GM18873 (cell line): ENCODE measurements at regions not wholly inside any gene's neighbourhood (a gene's known extent, or its start where the extent isn't known, plus 50 kb on each side); places are given as distances from the start of the nearest gene placed in this dataset.

Experiments
- ATAC-seq: cut with Tn5 transposase; IDR thresholded peaks from one replicate; pipeline ENCODE4 v1.9.1; 2021; ENCODE audit warnings: mild to moderate bottlenecking, moderate library complexity, moderate number of reproducible peaks; ENCODE audit not compliant: unreplicated experiment, low FRiP score

DNA sequence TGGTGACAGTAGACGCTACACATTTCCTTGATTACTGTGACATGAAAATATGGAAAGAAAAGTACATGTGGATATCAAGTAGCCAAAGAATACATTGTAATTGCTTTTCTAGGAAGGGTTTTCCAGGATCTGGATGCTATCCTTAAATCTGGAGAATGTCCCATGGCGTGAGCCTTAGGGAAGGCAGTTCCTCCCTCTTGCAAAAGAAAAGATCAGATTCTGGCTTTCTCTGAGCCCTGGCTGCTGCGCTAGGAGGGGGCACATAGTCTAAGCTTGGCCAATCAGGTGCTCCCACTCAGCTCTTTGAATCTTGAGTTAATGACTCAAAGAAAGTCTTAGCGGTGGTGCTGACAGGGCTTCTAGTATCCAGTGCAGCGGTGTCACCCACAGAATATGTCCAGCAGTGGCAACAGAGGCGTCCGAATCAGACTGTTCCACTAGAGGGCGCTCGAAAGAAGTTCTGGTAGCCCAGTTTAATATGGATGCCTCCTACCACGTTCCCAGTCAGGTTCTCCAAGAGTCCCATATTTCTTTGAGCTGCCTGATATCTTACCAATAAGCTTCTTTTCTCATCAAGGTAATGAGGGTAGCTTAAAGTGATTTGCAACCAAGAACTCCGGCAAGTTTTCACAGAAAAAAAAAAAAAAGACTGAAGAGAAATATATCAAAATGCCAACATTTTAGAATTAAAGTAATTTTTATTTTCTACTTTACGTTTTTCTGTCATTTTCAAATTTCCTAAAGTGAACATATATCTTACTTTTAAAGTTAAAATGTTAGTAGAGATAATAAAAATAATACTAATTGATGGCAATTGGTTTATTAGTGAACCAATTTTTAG is 213.4 kb upstream of the S100G start:
- peak; percentile 62 for ATAC-seq

DNA sequence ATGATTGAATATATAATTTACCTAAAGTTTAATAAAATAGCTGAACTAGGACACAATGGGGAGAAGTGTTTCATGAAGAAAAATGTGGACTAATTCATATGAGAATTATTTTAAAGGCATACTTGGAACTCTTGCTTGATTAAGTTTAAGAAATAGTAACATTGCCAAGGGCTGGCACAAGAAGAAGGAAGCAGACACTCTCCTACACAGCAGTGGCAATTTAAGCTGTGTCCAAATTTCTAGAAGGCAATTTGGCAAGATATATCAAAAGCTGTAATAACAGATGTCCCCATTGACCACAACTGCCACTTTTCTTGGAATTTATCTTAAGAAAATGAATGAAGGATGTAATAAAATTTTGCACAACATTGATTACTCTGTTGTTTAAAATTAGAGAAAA is 209.5 kb upstream of the S100G start:
- no peak for ATAC-seq

DNA sequence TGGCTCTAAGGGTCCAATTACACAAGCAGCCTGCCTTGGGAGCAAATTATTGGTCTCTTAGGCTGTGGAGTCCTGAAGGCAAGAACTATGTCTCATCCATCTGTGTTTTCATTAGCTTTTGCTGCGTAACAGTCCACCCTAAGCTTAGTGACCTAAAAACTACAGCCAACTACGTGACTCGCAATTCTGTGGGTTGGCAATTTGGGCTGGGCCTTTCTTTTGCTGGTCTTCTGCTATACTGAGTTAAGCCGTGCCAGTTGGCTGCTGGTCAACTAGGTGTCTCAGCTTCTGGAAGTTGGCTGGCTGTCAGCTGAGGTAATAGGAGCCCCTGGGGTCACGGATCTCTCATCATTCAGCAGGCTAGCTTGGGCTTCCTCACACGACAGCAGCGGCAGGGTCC is 205.6 kb upstream of the S100G start:
- ATAC-seq: no peak

DNA sequence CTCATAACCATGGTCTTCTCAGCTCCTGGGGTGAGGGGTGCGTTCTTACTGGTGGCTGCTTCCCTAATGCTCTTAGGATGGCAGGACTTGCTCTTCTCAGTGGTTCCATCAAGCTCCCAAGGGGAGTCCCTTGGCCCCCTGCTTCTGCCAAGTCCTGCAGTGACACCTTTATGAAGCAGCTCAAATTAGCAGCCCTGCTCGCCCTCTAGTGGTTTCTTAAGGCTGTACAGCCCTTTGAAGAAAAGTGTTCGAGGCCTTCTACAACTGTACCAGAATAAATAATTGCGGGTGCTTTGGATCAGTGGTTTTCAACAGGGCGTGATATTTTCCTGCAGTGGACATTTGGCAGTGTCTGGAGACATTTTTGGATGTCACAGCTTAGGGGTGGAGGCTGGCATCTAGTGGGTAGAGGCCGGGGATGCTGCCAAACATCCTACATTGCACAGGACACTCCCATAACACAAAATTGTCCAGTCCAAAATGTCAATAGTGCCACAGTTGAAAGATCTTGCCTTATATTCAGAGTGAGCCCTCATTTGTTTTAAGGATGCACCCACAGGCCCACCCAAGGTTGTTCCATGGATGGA is 204.7 kb upstream of the S100G start:
- ATAC-seq: no peak

DNA sequence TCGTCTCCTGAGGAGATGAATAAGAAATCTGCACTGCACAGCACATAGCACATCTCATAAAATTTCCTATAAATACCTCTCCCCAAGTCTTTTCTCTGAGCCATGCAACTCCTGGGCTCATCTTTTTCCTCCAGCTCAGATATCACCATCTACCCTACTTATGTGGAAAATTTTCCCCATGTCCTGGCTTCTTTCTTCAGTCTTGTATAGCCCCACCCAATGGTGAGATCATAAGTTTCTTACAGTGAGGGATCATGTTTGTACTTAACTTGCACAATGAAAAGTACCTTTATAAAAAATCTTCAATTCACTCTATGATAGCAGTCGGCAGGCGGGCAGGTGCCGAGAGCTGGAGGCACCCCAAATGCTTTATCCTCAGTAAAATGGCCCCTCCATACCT is 198.6 kb upstream of the S100G start:
- ATAC-seq: no peak

DNA sequence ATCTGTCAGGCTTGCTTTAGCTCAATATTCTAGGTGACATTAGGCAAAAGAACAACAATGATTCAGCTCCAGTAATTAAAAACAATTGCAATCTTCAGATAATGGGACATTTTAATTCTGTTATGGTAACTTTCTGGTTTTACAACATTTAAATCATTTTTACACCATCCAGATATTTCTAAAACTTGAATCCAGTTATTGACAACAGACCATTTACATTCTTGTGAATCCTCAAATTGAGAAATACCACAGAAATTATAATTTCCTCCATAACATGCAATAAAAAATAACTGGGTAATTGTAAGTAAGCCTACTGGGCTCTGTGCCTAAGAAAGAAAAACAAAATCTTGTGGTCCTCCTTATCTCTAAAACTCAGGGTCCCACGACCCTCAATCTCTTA is 195.0 kb upstream of the S100G start:
- ATAC-seq: no peak

DNA sequence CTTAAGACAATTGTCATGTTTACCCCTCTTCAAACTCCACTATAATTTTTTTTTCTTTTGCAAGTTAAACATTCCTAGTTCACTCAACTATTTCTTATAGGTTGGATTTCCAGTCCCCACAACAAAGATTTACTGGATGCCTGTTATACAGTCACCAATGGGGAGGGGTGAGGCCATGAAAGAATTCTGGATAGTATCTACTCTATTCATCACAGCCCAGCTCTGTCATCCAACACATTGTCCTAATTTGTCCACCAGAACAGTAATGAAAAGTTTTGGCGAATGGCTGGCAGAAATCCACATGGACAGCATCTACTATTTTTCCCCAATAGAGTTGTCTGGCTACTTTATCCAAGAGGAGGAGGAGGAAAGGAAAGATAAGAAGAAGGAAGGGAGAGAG is 192.7 kb upstream of the S100G start:
- no peak for ATAC-seq

DNA sequence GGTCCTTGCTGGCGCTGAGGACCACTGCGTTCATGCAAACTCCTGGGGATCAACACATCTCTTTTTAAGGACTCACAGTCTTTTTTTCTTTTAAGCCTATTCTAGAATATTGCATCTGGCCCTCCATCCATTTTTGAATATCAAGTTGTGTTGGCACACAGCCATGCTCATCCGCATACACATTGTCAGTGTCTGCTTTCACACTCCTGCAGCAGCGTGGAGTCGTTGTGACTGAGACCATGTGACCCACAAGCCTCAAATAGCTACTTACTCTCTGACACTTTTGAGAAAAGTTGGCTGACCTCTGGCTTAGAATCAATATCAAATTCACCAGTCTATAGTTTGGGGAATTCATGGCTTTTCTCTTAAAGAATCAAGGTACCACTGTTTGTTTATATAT is 191.8 kb upstream of the S100G start:
- ATAC-seq: no peak

DNA sequence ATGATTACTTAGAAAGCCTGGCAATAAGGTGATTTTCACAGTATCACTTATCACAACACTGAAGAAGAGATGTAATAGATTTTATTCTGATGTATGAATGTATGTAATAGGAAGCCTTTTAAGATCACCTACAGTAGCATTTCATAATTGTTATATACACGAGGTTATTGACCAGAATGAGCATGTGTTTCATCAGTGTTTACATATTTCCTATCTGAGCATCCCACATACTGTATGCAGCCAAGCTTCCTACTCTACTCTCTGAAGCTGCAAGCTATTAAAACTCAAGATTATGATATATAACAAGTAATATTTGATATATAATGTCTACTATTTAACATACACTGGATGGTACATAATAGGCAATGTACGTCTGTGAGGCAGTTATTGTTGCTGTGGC is 190.9 kb upstream of the S100G start:
- no peak for ATAC-seq

DNA sequence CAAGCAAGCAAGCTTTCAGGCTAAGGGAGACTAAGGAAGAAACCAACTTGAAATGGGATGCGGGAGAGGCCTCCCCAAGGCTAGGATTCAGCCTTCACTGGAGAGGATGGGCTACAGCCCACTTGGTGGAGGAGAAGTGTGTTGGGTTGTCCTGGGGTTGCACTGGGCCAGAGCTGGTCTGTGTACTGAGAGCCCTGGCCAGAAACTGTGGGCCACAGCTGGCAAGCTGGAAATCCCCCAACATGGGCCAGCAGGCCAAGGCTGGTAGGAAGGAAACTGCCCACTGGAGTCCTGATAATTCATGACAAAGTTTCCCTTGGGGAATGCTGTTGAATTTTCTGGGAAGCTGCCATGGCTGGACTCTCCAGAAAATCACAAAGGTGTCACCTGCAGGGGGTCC is 188.0 kb upstream of the S100G start:
- ATAC-seq: no peak

DNA sequence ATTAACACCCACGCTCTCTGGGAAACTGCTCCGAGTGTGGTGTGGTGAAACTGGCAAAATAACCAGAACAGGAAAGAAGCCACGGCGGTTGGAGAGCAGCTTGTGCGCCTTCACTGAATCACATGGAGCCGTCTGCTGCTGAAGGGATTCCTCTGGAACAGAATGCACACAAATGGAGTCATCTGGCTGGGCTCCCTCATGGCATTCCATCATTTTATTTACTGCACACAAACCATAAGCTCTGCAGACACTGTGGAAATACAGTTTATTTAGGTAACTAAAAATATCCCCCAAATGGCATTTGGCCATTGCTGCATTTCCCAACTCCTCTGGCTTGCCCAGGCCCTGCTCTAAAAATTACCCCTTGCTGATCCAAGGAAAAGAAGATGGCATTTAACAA is 187.0 kb upstream of the S100G start:
- ATAC-seq: no peak

DNA sequence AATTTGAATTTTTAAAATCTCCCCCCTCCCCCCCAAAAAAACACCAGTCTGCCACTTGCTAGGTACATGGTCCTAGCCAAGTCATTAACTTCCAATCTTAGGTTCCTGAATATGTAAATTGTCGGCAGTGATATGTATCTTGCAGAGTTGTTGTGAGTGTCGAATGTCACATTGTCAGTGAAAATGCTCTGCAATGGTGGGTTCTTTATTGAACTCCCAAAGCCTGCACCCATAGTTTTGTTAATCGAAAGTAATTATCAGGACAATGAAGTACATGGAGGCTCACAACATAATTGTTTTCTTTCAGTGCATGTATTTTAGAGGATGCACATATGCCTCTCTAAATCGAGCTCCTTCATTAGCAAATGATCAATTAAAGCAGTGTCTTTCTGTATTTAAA is 185.6 kb upstream of the S100G start:
- no peak for ATAC-seq

DNA sequence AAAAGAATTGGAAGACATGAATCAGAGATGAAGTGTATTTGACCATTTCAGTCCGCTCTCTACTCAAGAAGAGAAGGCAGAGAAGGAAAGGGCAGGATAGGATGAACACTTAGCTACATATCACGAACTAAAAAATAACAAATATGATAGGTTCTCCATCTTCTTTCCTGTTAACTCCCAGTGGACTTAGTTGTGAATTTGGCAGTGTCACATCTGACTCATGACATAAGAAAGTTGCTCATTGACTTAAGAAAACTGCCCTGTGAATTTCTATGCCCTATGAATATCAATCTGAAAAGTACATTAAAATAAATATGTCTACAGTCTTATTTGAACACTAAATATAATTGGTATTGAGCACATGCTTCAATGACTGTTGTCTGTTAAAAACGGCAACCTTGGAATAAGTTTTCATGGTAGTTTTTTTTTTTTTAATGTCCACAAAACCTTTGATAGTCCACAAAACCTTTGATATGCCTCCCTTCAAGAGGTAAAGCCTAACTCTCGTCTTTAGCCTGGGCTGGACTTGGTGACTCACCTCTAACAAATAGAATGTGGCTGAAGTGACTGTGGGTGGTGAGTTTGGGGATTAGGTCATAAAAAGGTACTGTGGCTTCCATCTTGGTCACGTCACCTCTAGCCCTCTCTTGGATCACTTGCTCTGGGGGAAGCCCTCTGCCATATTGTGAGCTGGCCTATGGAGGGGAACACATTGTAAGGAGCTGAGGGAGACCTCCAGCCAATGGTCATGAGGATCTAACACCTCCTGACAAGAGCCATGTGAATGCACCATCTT is 184.7 kb upstream of the S100G start:
- ATAC-seq: no peak

DNA sequence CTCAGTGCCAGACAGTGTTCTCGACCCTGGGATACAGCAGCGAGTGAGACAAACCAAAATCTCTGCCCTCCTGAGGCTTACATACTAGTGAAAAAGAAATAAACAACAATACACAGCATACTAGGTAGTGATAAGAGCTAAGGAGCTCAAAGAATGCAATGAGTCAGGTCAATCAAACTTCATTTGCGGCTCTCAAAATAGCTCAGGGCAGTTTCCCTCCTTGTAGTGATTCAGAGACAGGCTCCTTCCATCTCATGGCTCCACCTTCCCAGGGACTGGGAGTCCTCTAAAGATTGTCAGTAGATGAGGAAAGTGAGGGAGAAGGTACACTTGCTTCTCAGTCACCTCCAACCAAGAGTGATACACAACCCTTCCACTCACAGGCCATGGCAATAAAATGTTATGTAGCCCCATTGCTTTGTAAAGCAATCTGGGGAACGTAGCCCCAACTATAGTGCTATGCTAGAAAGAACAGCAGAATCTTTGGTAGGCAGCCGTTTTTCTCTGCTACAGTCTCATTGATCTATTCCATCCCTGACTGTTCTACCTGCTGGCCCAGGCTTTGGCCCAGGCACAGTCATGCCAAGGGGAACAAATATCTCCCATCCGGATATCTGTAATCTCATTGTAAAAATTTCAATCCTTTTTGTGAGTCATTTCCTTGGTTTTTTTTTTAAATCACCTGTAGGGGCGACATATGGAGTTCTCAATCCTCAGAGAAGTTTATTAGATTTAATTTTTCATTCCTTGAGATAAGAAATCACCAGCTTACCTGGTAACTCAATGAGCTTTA is 183.1 kb upstream of the S100G start:
- ATAC-seq: no peak

DNA sequence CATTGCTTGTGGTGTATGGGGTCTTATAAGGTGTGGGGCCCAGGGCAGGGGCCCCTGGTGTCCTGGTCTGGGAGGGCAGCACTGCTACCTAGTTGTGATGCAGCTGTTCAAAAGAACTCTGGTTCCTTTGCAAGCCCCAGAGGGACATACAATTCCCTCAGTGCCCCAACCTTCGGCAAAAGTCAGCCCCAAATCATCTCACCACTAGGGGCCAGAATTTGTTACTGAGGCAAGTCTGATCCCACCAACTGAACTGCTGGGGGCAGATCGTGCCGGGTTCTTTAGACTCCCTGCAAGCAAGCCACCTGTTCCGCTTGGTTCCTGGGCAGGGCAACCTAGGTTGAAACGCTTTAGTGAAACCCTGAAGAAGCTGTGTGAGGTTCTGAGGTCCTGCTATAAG is 180.1 kb upstream of the S100G start:
- ATAC-seq: no peak

DNA sequence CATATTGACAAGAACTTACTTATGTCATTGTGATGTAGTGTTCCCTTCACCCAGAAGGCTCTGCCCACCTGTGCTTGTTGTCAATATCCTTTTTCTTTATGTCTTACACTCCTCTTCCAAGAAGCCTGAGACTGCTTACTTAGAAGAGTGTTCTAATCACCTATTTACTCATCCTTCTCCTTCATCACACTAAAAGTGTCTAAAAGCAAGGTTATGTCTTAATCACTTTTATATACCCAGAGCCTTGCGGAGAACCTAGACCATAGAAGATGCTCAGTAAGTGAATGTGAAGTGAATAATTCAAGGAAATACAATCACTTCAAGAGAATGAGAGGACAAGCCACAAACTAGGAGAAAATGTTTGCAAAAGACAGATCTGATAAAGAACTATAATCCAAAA is 177.6 kb upstream of the S100G start:
- ATAC-seq: no peak

DNA sequence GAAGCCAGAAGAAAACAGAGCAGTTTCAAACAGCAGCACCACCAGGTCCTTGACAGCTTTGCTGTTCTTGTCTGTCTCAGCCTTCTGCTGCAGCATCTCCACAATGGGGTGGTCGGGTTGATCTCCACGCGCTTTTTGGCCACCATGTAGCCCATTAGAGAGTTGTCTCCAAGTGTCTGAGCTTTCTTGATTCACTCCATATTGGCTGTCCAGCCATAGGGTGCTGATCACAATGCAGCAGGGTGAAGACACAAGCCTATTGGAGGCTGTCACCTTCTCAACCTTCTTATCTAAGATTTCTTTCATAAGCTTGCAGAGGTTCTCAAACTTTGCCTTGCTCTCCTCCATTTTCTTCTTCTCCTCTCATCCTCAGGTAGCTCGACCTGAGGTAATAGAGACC is 175.4 kb upstream of the S100G start:
- ATAC-seq: no peak

DNA sequence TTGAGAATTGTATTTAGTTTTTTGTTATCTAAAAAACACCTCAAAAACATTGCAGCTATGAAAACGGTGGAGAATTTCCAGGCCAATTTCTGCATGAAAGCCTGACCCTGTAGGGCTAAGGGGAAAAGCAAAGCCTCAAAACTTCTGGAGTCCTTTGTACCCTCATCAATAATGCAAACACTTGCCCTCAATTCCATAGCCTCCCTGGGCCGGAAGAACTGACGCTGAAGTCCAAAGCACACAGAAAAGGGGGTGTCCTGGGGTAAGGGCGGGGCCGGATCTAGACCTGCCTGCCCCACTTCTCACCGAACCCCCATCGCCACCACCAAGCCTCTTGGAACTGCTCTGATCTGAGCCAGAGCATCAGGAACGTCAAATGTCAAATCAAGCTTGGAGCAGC is 173.9 kb upstream of the S100G start:
- ATAC-seq: no peak

DNA sequence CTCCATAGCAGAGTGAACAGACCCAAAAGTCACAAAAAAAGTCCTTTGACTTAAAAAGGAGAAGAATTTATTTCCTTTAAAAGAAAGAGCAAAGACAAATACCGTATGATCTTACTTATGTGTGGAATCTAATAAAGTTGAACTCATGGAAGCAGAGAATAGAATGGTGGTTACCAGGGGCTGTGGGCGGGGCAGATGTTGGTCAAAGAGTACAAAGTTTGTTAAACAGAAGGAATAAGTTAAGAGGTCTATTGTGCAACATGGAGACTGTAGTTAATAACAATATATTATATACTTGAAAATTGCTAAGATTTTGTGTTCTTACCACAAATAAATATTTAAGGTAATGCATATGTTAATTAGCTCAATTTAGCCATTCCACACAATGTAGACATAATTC is 173.3 kb upstream of the S100G start:
- no peak for ATAC-seq

DNA sequence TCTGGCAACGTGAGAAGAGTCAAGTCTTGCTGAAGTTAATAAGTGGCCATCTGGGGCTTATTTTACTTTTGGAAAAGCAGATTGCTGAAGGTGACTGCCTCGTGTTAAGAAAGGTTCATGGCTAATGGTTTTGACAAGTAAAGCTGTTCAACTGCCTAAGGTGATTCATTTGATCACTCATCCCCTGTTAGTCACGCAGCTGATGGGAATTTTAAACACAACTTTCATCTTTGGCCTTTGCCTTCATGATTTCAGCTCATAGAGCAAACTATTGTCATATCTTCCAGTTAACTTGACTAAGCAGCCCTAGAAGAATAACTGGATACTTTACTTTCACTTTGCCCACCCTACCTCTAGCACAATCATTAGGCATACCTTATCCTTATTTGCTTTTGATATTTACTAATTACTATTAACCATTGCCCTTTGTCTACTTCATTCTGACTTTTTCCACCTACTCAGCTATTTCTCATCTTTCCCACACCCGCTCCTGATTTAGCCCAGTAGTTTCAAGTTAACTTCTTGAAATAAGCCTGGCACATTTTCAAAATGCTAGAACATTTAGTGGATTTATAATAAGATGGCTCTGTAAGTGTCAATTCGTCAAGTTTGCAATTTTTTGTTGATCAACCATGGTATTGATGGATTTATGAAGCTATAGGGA is 170.6 kb upstream of the S100G start:
- ATAC-seq: no peak
